ENCODE measurements at regions not wholly inside any gene's neighbourhood (a gene's known extent, or its start where the extent isn't known, plus 50 kb on each side); places are given as distances from the start of the nearest gene placed in this dataset.

- H3K27ac ChIP-seq (ENCODE audit: low read length): no peak overlapping the region
- no peak overlapping the region for H3K9ac ChIP-seq (ENCODE audit: low read length)
- peaks cover 4% of the 10 kb centered on the region for H3K27me3 ChIP-seq (ENCODE audit: control insufficient read depth, insufficient read depth, low read length)
- no peak overlapping the region for H3K4me3 ChIP-seq (ENCODE audit: low read length)
- H3K36me3 ChIP-seq (ENCODE audit: control insufficient read depth, low read depth, low read length): no peaks in the 10 kb centered on the region
- H3K9me3 ChIP-seq (ENCODE audit: control insufficient read depth, low read depth, low read length): no peaks in the 10 kb centered on the region
- H3K4me1 ChIP-seq (ENCODE audit: control insufficient read depth, low read depth, low read length): no peaks in the 10 kb centered on the region
These were observed 54.9 kb downstream of the DIO3 start for GRCh38 chr14:101616202-101616601.

- no peak overlapping the region for H3K9ac ChIP-seq (ENCODE audit: low read length)
- H3K4me1 ChIP-seq (ENCODE audit: control insufficient read depth, low read depth, low read length): no peaks in the 10 kb centered on the region
- H3K36me3 ChIP-seq (ENCODE audit: control insufficient read depth, low read depth, low read length): no peaks in the 10 kb centered on the region
- no peaks in the 10 kb centered on the region for H3K27me3 ChIP-seq (ENCODE audit: control insufficient read depth, insufficient read depth, low read length)
- H3K9me3 ChIP-seq (ENCODE audit: control insufficient read depth, low read depth, low read length): no peaks in the 10 kb centered on the region
- no peak overlapping the region for H3K27ac ChIP-seq (ENCODE audit: low read length)
- H3K4me3 ChIP-seq (ENCODE audit: low read length): no peak overlapping the region
These were observed 58.2 kb downstream of the DIO3 start for GRCh38 chr14:101619484-101619883.

- H3K9ac ChIP-seq (ENCODE audit: low read length): no peak overlapping the region
- H3K4me3 ChIP-seq (ENCODE audit: low read length): no peak overlapping the region
- no peak overlapping the region for H3K27ac ChIP-seq (ENCODE audit: low read length)
- no peaks in the 10 kb centered on the region for H3K4me1 ChIP-seq (ENCODE audit: control insufficient read depth, low read depth, low read length)
- no peaks in the 10 kb centered on the region for H3K36me3 ChIP-seq (ENCODE audit: control insufficient read depth, low read depth, low read length)
- H3K9me3 ChIP-seq (ENCODE audit: control insufficient read depth, low read depth, low read length): no peaks in the 10 kb centered on the region
- no peaks in the 10 kb centered on the region for H3K27me3 ChIP-seq (ENCODE audit: control insufficient read depth, insufficient read depth, low read length)
These were observed 58.9 kb downstream of the DIO3 start for GRCh38 chr14:101620031-101620788.

- Histone ChIP-seq H3K9me3 (ENCODE audit: control insufficient read depth, low read depth, low read length) (no peaks in the 10 kb centered on the region), H3K27ac (ENCODE audit: low read length) (no peak overlapping the region), H3K9ac (ENCODE audit: low read length) (no peak overlapping the region), H3K4me1 (ENCODE audit: control insufficient read depth, low read depth, low read length) (no peaks in the 10 kb centered on the region), H3K27me3 (ENCODE audit: control insufficient read depth, insufficient read depth, low read length) (no peaks in the 10 kb centered on the region), H3K4me3 (ENCODE audit: low read length) (no peak overlapping the region), H3K36me3 (ENCODE audit: control insufficient read depth, low read depth, low read length) (no peaks in the 10 kb centered on the region)
These were observed 59.8 kb downstream of the DIO3 start for GRCh38 chr14:101620821-101621785.

GRCh38 chr14:101622251-101623076 is 61.2 kb downstream of the DIO3 start:
- H3K4me1 ChIP-seq (ENCODE audit: control insufficient read depth, low read depth, low read length): no peaks in the 10 kb centered on the region
- H3K4me3 ChIP-seq (ENCODE audit: low read length): no peak overlapping the region
- H3K36me3 ChIP-seq (ENCODE audit: control insufficient read depth, low read depth, low read length): no peaks in the 10 kb centered on the region
- H3K9me3 ChIP-seq (ENCODE audit: control insufficient read depth, low read depth, low read length): no peaks in the 10 kb centered on the region
- H3K27me3 ChIP-seq (ENCODE audit: control insufficient read depth, insufficient read depth, low read length): no peaks in the 10 kb centered on the region
- H3K27ac ChIP-seq (ENCODE audit: low read length): no peak overlapping the region
- H3K9ac ChIP-seq (ENCODE audit: low read length): no peak overlapping the region

GRCh38 chr14:101623077-101623372 is 61.7 kb downstream of the DIO3 start:
- Histone ChIP-seq H3K9ac (ENCODE audit: low read length) (no peak overlapping the region), H3K27ac (ENCODE audit: low read length) (no peak overlapping the region), H3K27me3 (ENCODE audit: control insufficient read depth, insufficient read depth, low read length) (no peaks in the 10 kb centered on the region)

GRCh38 chr14:101623685-101624444 is 62.6 kb downstream of the DIO3 start:
- H3K9me3 ChIP-seq (ENCODE audit: control insufficient read depth, low read depth, low read length): no peaks in the 10 kb centered on the region
- H3K27me3 ChIP-seq (ENCODE audit: control insufficient read depth, insufficient read depth, low read length): peaks cover 4% of the 10 kb centered on the region

More at GRCh38 chr14:101623077-101623372, 61.7 kb downstream of the DIO3 start:
- Histone ChIP-seq H3K4me3 (ENCODE audit: low read length) (no peak overlapping the region), H3K9me3 (ENCODE audit: control insufficient read depth, low read depth, low read length) (no peaks in the 10 kb centered on the region), H3K4me1 (ENCODE audit: control insufficient read depth, low read depth, low read length) (no peaks in the 10 kb centered on the region), H3K36me3 (ENCODE audit: control insufficient read depth, low read depth, low read length) (no peaks in the 10 kb centered on the region)

GRCh38 chr14:101624536-101624935 is 63.2 kb downstream of the DIO3 start:
- Histone ChIP-seq H3K4me3 (ENCODE audit: low read length) (no peak overlapping the region), H3K9me3 (ENCODE audit: control insufficient read depth, low read depth, low read length) (no peaks in the 10 kb centered on the region), H3K36me3 (ENCODE audit: control insufficient read depth, low read depth, low read length) (no peaks in the 10 kb centered on the region), H3K27me3 (ENCODE audit: control insufficient read depth, insufficient read depth, low read length) (peaks cover 10% of the 10 kb centered on the region), H3K9ac (ENCODE audit: low read length) (no peak overlapping the region), H3K4me1 (ENCODE audit: control insufficient read depth, low read depth, low read length) (no peaks in the 10 kb centered on the region), H3K27ac (ENCODE audit: low read length) (no peak overlapping the region)

More at GRCh38 chr14:101623685-101624444, 62.6 kb downstream of the DIO3 start:
- no peaks in the 10 kb centered on the region for H3K4me1 ChIP-seq (ENCODE audit: control insufficient read depth, low read depth, low read length)
- H3K36me3 ChIP-seq (ENCODE audit: control insufficient read depth, low read depth, low read length): no peaks in the 10 kb centered on the region
- no peak overlapping the region for H3K27ac ChIP-seq (ENCODE audit: low read length)
- H3K9ac ChIP-seq (ENCODE audit: low read length): no peak overlapping the region
- no peak overlapping the region for H3K4me3 ChIP-seq (ENCODE audit: low read length)

GRCh38 chr14:101625336-101626097 is 64.2 kb downstream of the DIO3 start:
- Histone ChIP-seq H3K27ac (ENCODE audit: low read length) (no peak overlapping the region), H3K9ac (ENCODE audit: low read length) (no peak overlapping the region), H3K36me3 (ENCODE audit: control insufficient read depth, low read depth, low read length) (no peaks in the 10 kb centered on the region), H3K27me3 (ENCODE audit: control insufficient read depth, insufficient read depth, low read length) (peaks cover 14% of the 10 kb centered on the region), H3K4me3 (ENCODE audit: low read length) (no peak overlapping the region), H3K9me3 (ENCODE audit: control insufficient read depth, low read depth, low read length) (no peaks in the 10 kb centered on the region), H3K4me1 (ENCODE audit: control insufficient read depth, low read depth, low read length) (no peaks in the 10 kb centered on the region)

GRCh38 chr14:101626331-101626730 is 65.0 kb downstream of the DIO3 start:
- H3K36me3 ChIP-seq (ENCODE audit: control insufficient read depth, low read depth, low read length): no peaks in the 10 kb centered on the region
- no peak overlapping the region for H3K27ac ChIP-seq (ENCODE audit: low read length)
- no peak overlapping the region for H3K9ac ChIP-seq (ENCODE audit: low read length)
- no peak overlapping the region for H3K4me3 ChIP-seq (ENCODE audit: low read length)
- peaks cover 14% of the 10 kb centered on the region for H3K27me3 ChIP-seq (ENCODE audit: control insufficient read depth, insufficient read depth, low read length)
- H3K9me3 ChIP-seq (ENCODE audit: control insufficient read depth, low read depth, low read length): no peaks in the 10 kb centered on the region
- H3K4me1 ChIP-seq (ENCODE audit: control insufficient read depth, low read depth, low read length): no peaks in the 10 kb centered on the region

Measured in iPS-18a (cell line).